ENCODE measurements at regions not wholly inside any gene's neighbourhood (a gene's known extent, or its start where the extent isn't known, plus 50 kb on each side); places are given as distances from the start of the nearest gene placed in this dataset.
"Not testable (repeated sequence)": the region's sequence is repeated elsewhere in the genome, so short reads cannot be mapped to it uniquely, and the experiment has no call there.

GRCh38 chr4:169921732-169922131 is 104.5 kb downstream of the MFAP3L start:
- no peak overlapping the region for H3K27ac Mint-ChIP-seq
- no peaks in the 10 kb centered on the region for H3K4me1 Mint-ChIP-seq
- no CpG with 5 or more reads among the region's 1 CpG for WGBS (ENCODE audit: insufficient coverage)
- H3K27ac ChIP-seq (ENCODE audit: low read length): no peak overlapping the region
- DNase-seq: no peak
- H3K27me3 ChIP-seq (replicated peaks in 1 of 2; ENCODE audit: control insufficient read depth in 2 of 2, extremely low read depth in 1 of 2, insufficient read depth in 2 of 2, low read length in 1 of 2): no peaks in the 10 kb centered on the region
- CTCF ChIA-PET: interaction anchor here in 1 of 2 donors (0.6 kb wide), 1 partner anchor 127 kb away, joined by 3 read pairs; no protein-coding TSS in a partner anchor
- H3K4me3 Mint-ChIP-seq: no peak overlapping the region
- no peaks in the 10 kb centered on the region for H3K4me1 ChIP-seq (ENCODE audit: control insufficient read depth in 1 of 2, extremely low read depth in 1 of 2, insufficient read depth in 2 of 2, low read length in 2 of 2)
- no peak overlapping the region for H3K4me3 ChIP-seq (ENCODE audit: control insufficient read depth in 1 of 2, extremely low read depth in 1 of 2, low read length in 1 of 2)
- H3K27me3 Mint-ChIP-seq: peaks cover 6% of the 10 kb centered on the region in 2 donors
- H3K36me3 Mint-ChIP-seq: no peaks in the 10 kb centered on the region
- no peaks in the 10 kb centered on the region for H3K36me3 ChIP-seq (ENCODE audit: control insufficient read depth in 2 of 2, extremely low read depth in 1 of 2, insufficient read depth in 1 of 2, low read length in 1 of 2)
- no peak for ATAC-seq (replicated peaks in 1 of 4)
- POLR2A ChIA-PET: no interaction called here
- no peaks in the 10 kb centered on the region for H3K9me3 ChIP-seq
- peaks cover 3 to 8% (median 8%) of the 10 kb centered on the region in 3 donors for H3K9me3 Mint-ChIP-seq

GRCh38 chr4:169921237-169921636 is 105.0 kb downstream of the MFAP3L start:
- Histone ChIP-seq H3K4me3 (ENCODE audit: control insufficient read depth in 1 of 2, extremely low read depth in 1 of 2, low read length in 1 of 2) (no peak overlapping the region), H3K27me3 (replicated peaks in 1 of 2; ENCODE audit: control insufficient read depth in 2 of 2, extremely low read depth in 1 of 2, insufficient read depth in 2 of 2, low read length in 1 of 2) (no peaks in the 10 kb centered on the region), H3K9me3 (no peaks in the 10 kb centered on the region), H3K36me3 (ENCODE audit: control insufficient read depth in 2 of 2, extremely low read depth in 1 of 2, insufficient read depth in 1 of 2, low read length in 1 of 2) (no peaks in the 10 kb centered on the region), H3K4me1 (ENCODE audit: control insufficient read depth in 1 of 2, extremely low read depth in 1 of 2, insufficient read depth in 2 of 2, low read length in 2 of 2) (no peaks in the 10 kb centered on the region), H3K27ac (ENCODE audit: low read length) (no peak overlapping the region)
- DNase-seq (no peak), ATAC-seq (replicated peaks in 1 of 4) (no peak)
- H3K4me3 Mint-ChIP-seq: no peak overlapping the region
- H3K4me1 Mint-ChIP-seq: no peaks in the 10 kb centered on the region
- POLR2A ChIA-PET: no interaction called here
- no peaks in the 10 kb centered on the region for H3K36me3 Mint-ChIP-seq
- H3K9me3 Mint-ChIP-seq: peaks cover 4 to 13% (median 8%) of the 10 kb centered on the region in 3 donors
- no peak overlapping the region for H3K27ac Mint-ChIP-seq
- 89% methylated on average over 3 of the region's 9 CpGs for WGBS (ENCODE audit: insufficient coverage)
- CTCF ChIA-PET: interaction anchor here in 1 of 2 donors (0.6 kb wide), 2 partner anchors 30 to 127 kb away, joined by 3 read pairs; no protein-coding TSS in a partner anchor
- H3K27me3 Mint-ChIP-seq: peaks cover 9 to 10% of the 10 kb centered on the region in 2 donors

GRCh38 chr4:169919194-169920124 is 106.7 kb downstream of the MFAP3L start:
- Mint-ChIP-seq H3K9me3 (peaks cover 4 to 14% (median 8%) of the 10 kb centered on the region in 3 donors), H3K27me3 (peaks cover 10 to 15% of the 10 kb centered on the region in 2 donors)
- H3K4me1 Mint-ChIP-seq; H3K27ac ChIP-seq (ENCODE audit: low read length); CTCF ChIA-PET; H3K9me3 ChIP-seq; H3K4me3 ChIP-seq (ENCODE audit: control insufficient read depth in 1 of 2, extremely low read depth in 1 of 2, low read length in 1 of 2); DNase-seq; ATAC-seq (replicated peaks in 1 of 4); H3K4me3 Mint-ChIP-seq; POLR2A ChIA-PET; H3K36me3 Mint-ChIP-seq; H3K27ac Mint-ChIP-seq; H3K36me3 ChIP-seq (ENCODE audit: control insufficient read depth in 2 of 2, extremely low read depth in 1 of 2, insufficient read depth in 1 of 2, low read length in 1 of 2); H3K27me3 ChIP-seq (replicated peaks in 1 of 2; ENCODE audit: control insufficient read depth in 2 of 2, extremely low read depth in 1 of 2, insufficient read depth in 2 of 2, low read length in 1 of 2); H3K4me1 ChIP-seq (ENCODE audit: control insufficient read depth in 1 of 2, extremely low read depth in 1 of 2, insufficient read depth in 2 of 2, low read length in 2 of 2): not testable (repeated sequence)
- 83% methylated on average over 9 of the region's 12 CpGs for WGBS (ENCODE audit: insufficient coverage)

GRCh38 chr4:169915545-169915944 is 110.7 kb downstream of the MFAP3L start:
- Histone ChIP-seq H3K27ac (ENCODE audit: low read length) (no peak overlapping the region), H3K4me1 (ENCODE audit: control insufficient read depth in 1 of 2, extremely low read depth in 1 of 2, insufficient read depth in 2 of 2, low read length in 2 of 2) (no peaks in the 10 kb centered on the region), H3K9me3 (no peaks in the 10 kb centered on the region), H3K27me3 (replicated peaks in 1 of 2; ENCODE audit: control insufficient read depth in 2 of 2, extremely low read depth in 1 of 2, insufficient read depth in 2 of 2, low read length in 1 of 2) (no peaks in the 10 kb centered on the region), H3K36me3 (ENCODE audit: control insufficient read depth in 2 of 2, extremely low read depth in 1 of 2, insufficient read depth in 1 of 2, low read length in 1 of 2) (no peaks in the 10 kb centered on the region), H3K4me3 (ENCODE audit: control insufficient read depth in 1 of 2, extremely low read depth in 1 of 2, low read length in 1 of 2) (no peak overlapping the region)
- ChIA-PET POLR2A (interaction anchor here in 1 of 2 donors (0.6 to 0.7 kb wide), 2 partner anchors 134 to 189 kb away, joined by 4 to 8 read pairs; no protein-coding TSS in a partner anchor), CTCF (no interaction called here)
- no peak overlapping the region for H3K4me3 Mint-ChIP-seq
- WGBS (ENCODE audit: insufficient coverage): 60% methylated on average over 1 of the region's 5 CpGs
- peaks cover 6 to 12% of the 10 kb centered on the region in 2 donors for H3K27me3 Mint-ChIP-seq
- no peaks in the 10 kb centered on the region for H3K36me3 Mint-ChIP-seq
- H3K27ac Mint-ChIP-seq: peak overlapping the region in 1 of 2 donors; percentile 36
- peaks cover 4 to 14% (median 8%) of the 10 kb centered on the region in 3 donors for H3K9me3 Mint-ChIP-seq
- ATAC-seq (replicated peaks in 1 of 4) (no peak), DNase-seq (no peak)
- H3K4me1 Mint-ChIP-seq: no peaks in the 10 kb centered on the region

GRCh38 chr4:169914866-169915265 is 111.3 kb downstream of the MFAP3L start:
- Histone ChIP-seq H3K27me3 (replicated peaks in 1 of 2; ENCODE audit: control insufficient read depth in 2 of 2, extremely low read depth in 1 of 2, insufficient read depth in 2 of 2, low read length in 1 of 2) (no peaks in the 10 kb centered on the region), H3K36me3 (ENCODE audit: control insufficient read depth in 2 of 2, extremely low read depth in 1 of 2, insufficient read depth in 1 of 2, low read length in 1 of 2) (no peaks in the 10 kb centered on the region), H3K27ac (ENCODE audit: low read length) (no peak overlapping the region), H3K4me1 (ENCODE audit: control insufficient read depth in 1 of 2, extremely low read depth in 1 of 2, insufficient read depth in 2 of 2, low read length in 2 of 2) (no peaks in the 10 kb centered on the region), H3K4me3 (ENCODE audit: control insufficient read depth in 1 of 2, extremely low read depth in 1 of 2, low read length in 1 of 2) (no peak overlapping the region), H3K9me3 (no peaks in the 10 kb centered on the region)
- POLR2A ChIA-PET: no interaction called here
- H3K4me1 Mint-ChIP-seq: no peaks in the 10 kb centered on the region
- no peaks in the 10 kb centered on the region for H3K36me3 Mint-ChIP-seq
- DNase-seq: no peak
- ATAC-seq (replicated peaks in 1 of 4): no peak
- no peak overlapping the region for H3K27ac Mint-ChIP-seq
- peaks cover 4 to 14% (median 8%) of the 10 kb centered on the region in 3 donors for H3K9me3 Mint-ChIP-seq
- no CpG with 5 or more reads among the region's 3 CpGs for WGBS (ENCODE audit: insufficient coverage)
- peaks cover 6 to 12% of the 10 kb centered on the region in 2 donors for H3K27me3 Mint-ChIP-seq
- H3K4me3 Mint-ChIP-seq: no peak overlapping the region
- CTCF ChIA-PET: interaction anchor here in 1 of 2 donors (0.7 kb wide), 1 partner anchor 349 kb away, joined by 4 read pairs; no protein-coding TSS in a partner anchor

GRCh38 chr4:169912996-169913395 is 113.2 kb downstream of the MFAP3L start:
- H3K4me3 Mint-ChIP-seq: no peak overlapping the region
- DNase-seq (no peak), ATAC-seq (replicated peaks in 1 of 4) (no peak)
- Histone ChIP-seq H3K4me1 (ENCODE audit: control insufficient read depth in 1 of 2, extremely low read depth in 1 of 2, insufficient read depth in 2 of 2, low read length in 2 of 2) (no peaks in the 10 kb centered on the region), H3K9me3 (no peaks in the 10 kb centered on the region), H3K36me3 (ENCODE audit: control insufficient read depth in 2 of 2, extremely low read depth in 1 of 2, insufficient read depth in 1 of 2, low read length in 1 of 2) (no peaks in the 10 kb centered on the region), H3K27me3 (replicated peaks in 1 of 2; ENCODE audit: control insufficient read depth in 2 of 2, extremely low read depth in 1 of 2, insufficient read depth in 2 of 2, low read length in 1 of 2) (no peaks in the 10 kb centered on the region), H3K27ac (ENCODE audit: low read length) (no peak overlapping the region), H3K4me3 (ENCODE audit: control insufficient read depth in 1 of 2, extremely low read depth in 1 of 2, low read length in 1 of 2) (no peak overlapping the region)
- no CpG with 5 or more reads among the region's 3 CpGs for WGBS (ENCODE audit: insufficient coverage)
- H3K27ac Mint-ChIP-seq: no peak overlapping the region
- peaks cover 6 to 12% of the 10 kb centered on the region in 2 donors for H3K27me3 Mint-ChIP-seq
- H3K4me1 Mint-ChIP-seq: no peaks in the 10 kb centered on the region
- CTCF ChIA-PET: interaction anchor here in 1 of 2 donors (0.6 kb wide), 1 partner anchor 30 kb away, joined by 8 read pairs; no protein-coding TSS in a partner anchor
- POLR2A ChIA-PET: interaction anchor here in 1 of 2 donors (0.6 kb wide), 1 partner anchor 389 kb away, joined by 13 read pairs; no protein-coding TSS in a partner anchor
- no peaks in the 10 kb centered on the region for H3K36me3 Mint-ChIP-seq
- peaks cover 4 to 14% (median 8%) of the 10 kb centered on the region in 3 donors for H3K9me3 Mint-ChIP-seq

Measured in T-cell (primary cell).